ENCODE measurements at regions not wholly inside any gene's neighbourhood (a gene's known extent, or its start where the extent isn't known, plus 50 kb on each side); places are given as distances from the start of the nearest gene placed in this dataset.

DNA sequence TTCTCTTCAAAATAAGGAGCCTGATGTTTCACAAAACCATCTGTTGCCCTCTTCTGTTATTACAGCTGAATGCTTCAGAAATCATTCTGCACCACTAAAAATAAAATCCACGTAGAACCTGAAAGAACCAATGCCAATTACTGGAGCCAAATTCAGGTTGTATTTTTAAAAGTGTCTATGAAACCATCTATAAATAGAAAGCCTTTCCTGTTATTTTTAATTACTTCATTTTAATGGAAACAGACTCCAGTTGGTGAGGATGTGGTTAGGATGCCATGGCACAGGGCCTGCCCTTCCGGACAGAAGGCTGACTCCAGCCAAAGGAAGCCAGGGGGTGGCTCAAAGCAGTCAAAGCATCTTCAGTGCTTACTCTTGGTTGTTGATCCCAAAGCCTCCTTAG is 119.8 kb downstream of the TENT4A start:
- Histone ChIP-seq H3K4me2 (ENCODE audit: insufficient read depth, insufficient read length, low read length) (no peak overlapping the region), H2BK15ac (ENCODE audit: low read depth, low read length) (no peak overlapping the region), H3K4me1 (ENCODE audit: insufficient read depth, low read length) (no peaks in the 10 kb centered on the region), H4K5ac (ENCODE audit: insufficient read length, low read depth, low read length) (no peak overlapping the region), H4K91ac (ENCODE audit: insufficient read length, low read depth, low read length) (no peak overlapping the region), H3K9me3 (ENCODE audit: control insufficient read depth, low read depth, low read length) (peaks cover 12% of the 10 kb centered on the region), H3K79me1 (ENCODE audit: insufficient read depth, low read depth, low read length, poor library complexity, severe bottlenecking) (no peaks in the 10 kb centered on the region), H4K8ac (replicated peaks; ENCODE audit: insufficient read length, low read depth, low read length) (no peak overlapping the region), H3K14ac (ENCODE audit: insufficient read depth, low read length) (no peak overlapping the region), H3K79me2 (ENCODE audit: insufficient read depth, low read length) (no peaks in the 10 kb centered on the region), H2BK20ac (ENCODE audit: low read depth, low read length, poor library complexity, severe bottlenecking) (no peak overlapping the region), H3T11ph (ENCODE audit: low read length) (no peak overlapping the region), H3K18ac (ENCODE audit: insufficient read length, low read depth, low read length) (no peak overlapping the region), H4K20me1 (ENCODE audit: control insufficient read depth, insufficient read depth, insufficient read length) (no peaks in the 10 kb centered on the region), H2AK5ac (ENCODE audit: insufficient read length, low read length) (no peak overlapping the region), H3K56ac (ENCODE audit: insufficient read length, low read depth, low read length) (no peak overlapping the region), H3K27me3 (ENCODE audit: insufficient read depth, low read length) (no peaks in the 10 kb centered on the region), H3K4ac (ENCODE audit: low read depth, low read length) (no peak overlapping the region), H2BK12ac (ENCODE audit: insufficient read length, low read depth, low read length) (no peak overlapping the region), H3K27ac (ENCODE audit: insufficient read length, low read depth, low read length) (no peak overlapping the region), H2AFZ (ENCODE audit: low read length) (no peak overlapping the region), H3K9ac (ENCODE audit: extremely low read depth, insufficient read length, low read length) (no peak overlapping the region), H3K23ac (ENCODE audit: insufficient read length, low read depth, low read length) (no peak overlapping the region), H2BK120ac (ENCODE audit: low read depth, low read length, poor library complexity, severe bottlenecking) (no peak overlapping the region), H2BK5ac (ENCODE audit: insufficient read length, low read length) (no peak overlapping the region), H3K23me2 (ENCODE audit: insufficient read length, low read depth, low read length, poor library complexity, severe bottlenecking) (no peaks in the 10 kb centered on the region)
- TF ChIP-seq, protein P1, sequence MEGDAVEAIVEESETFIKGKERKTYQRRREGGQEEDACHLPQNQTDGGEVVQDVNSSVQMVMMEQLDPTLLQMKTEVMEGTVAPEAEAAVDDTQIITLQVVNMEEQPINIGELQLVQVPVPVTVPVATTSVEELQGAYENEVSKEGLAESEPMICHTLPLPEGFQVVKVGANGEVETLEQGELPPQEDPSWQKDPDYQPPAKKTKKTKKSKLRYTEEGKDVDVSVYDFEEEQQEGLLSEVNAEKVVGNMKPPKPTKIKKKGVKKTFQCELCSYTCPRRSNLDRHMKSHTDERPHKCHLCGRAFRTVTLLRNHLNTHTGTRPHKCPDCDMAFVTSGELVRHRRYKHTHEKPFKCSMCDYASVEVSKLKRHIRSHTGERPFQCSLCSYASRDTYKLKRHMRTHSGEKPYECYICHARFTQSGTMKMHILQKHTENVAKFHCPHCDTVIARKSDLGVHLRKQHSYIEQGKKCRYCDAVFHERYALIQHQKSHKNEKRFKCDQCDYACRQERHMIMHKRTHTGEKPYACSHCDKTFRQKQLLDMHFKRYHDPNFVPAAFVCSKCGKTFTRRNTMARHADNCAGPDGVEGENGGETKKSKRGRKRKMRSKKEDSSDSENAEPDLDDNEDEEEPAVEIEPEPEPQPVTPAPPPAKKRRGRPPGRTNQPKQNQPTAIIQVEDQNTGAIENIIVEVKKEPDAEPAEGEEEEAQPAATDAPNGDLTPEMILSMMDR (conservative IDR thresholded peaks at IDR 0.05): no peak
- DNase-seq: no peak
- Mint-ChIP-seq H3K9me3 (peaks cover 23 to 26% of the 10 kb centered on the region in 2 experiments), H3K27me3 (ENCODE audit: low read depth) (peaks cover 6% of the 10 kb centered on the region), H3K4me3 (no peak overlapping the region), H3K36me3 (ENCODE audit: insufficient read depth in 1 of 3, low read depth in 3 of 3) (peaks cover 6 to 20% (median 10%) of the 10 kb centered on the region in 3 experiments; a peak in 6 of 7 replicates), H3K27ac (no peak overlapping the region), H3K4me1 (no peaks in the 10 kb centered on the region)
- WGBS (ENCODE audit: extremely low coverage, insufficient read length, low lambda C conversion rate): no CpG with 5 or more reads among the region's 2 CpGs

All from H9 (cell line).